HepG2 (cell line): ENCODE measurements at regions not wholly inside any gene's neighbourhood (a gene's known extent, or its start where the extent isn't known, plus 50 kb on each side); places are given as distances from the start of the nearest gene placed in this dataset.

ENCODE experiments used
- ATAC-seq: fragments of 200-7000 bp; cut with Tn5 transposase; 3 replicates; pipeline ENCODE4 v1.9.1; 2020; ENCODE audit warnings: mild to moderate bottlenecking, moderate library complexity
- BruUV-seq: library from RNA; stranded (reverse); fragments of 400-500 nt; replicated peaks from 2 replicates; lab custom pipeline; 2021; lab: Mats Ljungman, UMichigan
- CTCF ChIA-PET: fragments of 300-600 bp; formaldehyde crosslinking; extraction: SDS; loops from one replicate; lab custom pipeline; 2021; ENCODE audit warnings: low total read pairs, inconsistent platforms, low intra/inter-chr PET ratio; lab: Yijun Ruan, JAX
- POLR2A ChIA-PET: fragments of 350-600 bp; sonication (Branson Sonifier 250); formaldehyde crosslinking; loops from one replicate; lab custom pipeline; 2020; ENCODE audit warnings: antibody characterized with exemption, inconsistent platforms; lab: Yijun Ruan, JAX
- DNase-seq: peaks from one replicate; pipeline ENCODE4 v3.0.0-alpha.2; 2015; ENCODE audit warnings: low spot score
- FAIRE-seq: peaks from 3 replicates; lab custom pipeline; 2011; peaks lifted over from hg19 to GRCh38; lab: Jason Lieb, UNC
- H2AFZ ChIP-seq: one replicate; pipeline ENCODE4 v1.6.1; 2011; ENCODE audit warnings: low read length, inconsistent platforms
- H3K27ac ChIP-seq: fragments of 300-600 bp; 3 replicates; pipeline ENCODE4 v1.8.0; 2011; ENCODE audit warnings: mixed run types, mild to moderate bottlenecking, mixed read lengths, low read length, inconsistent platforms; ENCODE audit not compliant: insufficient read depth; ENCODE audit errors: extremely low read length
- H3K27me3 ChIP-seq, 2 experiments: fragments of 200-600 bp in 1 of 2; 2 replicates in 1 of 2; 3 replicates in 1 of 2; pipeline versions ENCODE4 v1.6.0 to v1.8.0; 2011; ENCODE audit warnings: low read length in 2 of 2, mild to moderate bottlenecking in 2 of 2, moderate library complexity in 2 of 2, inconsistent platforms in 1 of 2; ENCODE audit not compliant: insufficient read depth in 2 of 2, control insufficient read depth in 1 of 2
- H3K36me3 ChIP-seq, 2 experiments: fragments of 200-600 bp in 1 of 2; replicated peaks in 1 of 2; 2 replicates in 1 of 2; 3 replicates in 1 of 2; pipeline versions ENCODE4 v1.5.1 to v1.8.0; 2011; ENCODE audit warnings: low read length in 2 of 2, inconsistent platforms in 1 of 2; ENCODE audit not compliant: insufficient read depth in 2 of 2, control insufficient read depth in 1 of 2
- H3K4me1 ChIP-seq: 2 replicates; pipeline ENCODE4 v1.5.1; 2012; ENCODE audit warnings: low read length, inconsistent platforms; ENCODE audit not compliant: insufficient read depth
- H3K4me2 ChIP-seq: 2 replicates; pipeline ENCODE4 v1.6.0; 2011; ENCODE audit warnings: low read depth, low read length, inconsistent platforms
- H3K4me3 ChIP-seq, 3 experiments: fragments of 200-600 bp in 1 of 3; sonication (generic), shearing (Covaris generic) in 1 of 3; replicated peaks in 1 of 3; 2 replicates each; pipeline ENCODE4 v1.5.1; 2011 to 2016; ENCODE audit warnings: low read length in 3 of 3, inconsistent platforms in 2 of 3, low read depth in 2 of 3, mild to moderate bottlenecking in 2 of 3, control low read depth in 1 of 3, mixed read lengths in 1 of 3; ENCODE audit not compliant: insufficient read depth in 1 of 3
- H3K79me2 ChIP-seq: one replicate; pipeline ENCODE4 v1.6.1; 2011; ENCODE audit warnings: low read length, inconsistent platforms; ENCODE audit not compliant: insufficient read depth
- H3K9ac ChIP-seq: 2 replicates; pipeline ENCODE4 v1.6.0; 2011; ENCODE audit warnings: mild to moderate bottlenecking, low read depth, low read length, inconsistent platforms; ENCODE audit not compliant: insufficient read depth
- H3K9me3 ChIP-seq: 2 replicates; pipeline ENCODE4 v1.5.1; 2012; ENCODE audit warnings: mild to moderate bottlenecking, low read length
- H4K20me1 ChIP-seq: 2 replicates; pipeline ENCODE4 v1.6.0; 2011; ENCODE audit warnings: inconsistent platforms, mild to moderate bottlenecking, low read length, moderate library complexity; ENCODE audit not compliant: insufficient read depth
- CHD4 ChIP-seq: fragments of 200-600 bp; sonication (generic); IDR thresholded peaks from 2 replicates; pipeline ENCODE4 v1.7.0; 2017; ENCODE audit warnings: mild to moderate bottlenecking, low read length, borderline replicate concordance
- CREB1 ChIP-seq, 2 experiments: fragments of 450-650 bp in 1 of 2; IDR thresholded peaks; 2 replicates each; pipeline ENCODE4 v1.6.1; 2016 to 2017; ENCODE audit warnings: control low read depth in 1 of 2, mild to moderate bottlenecking in 1 of 2, missing compliant biosample characterization in 1 of 2, missing genetic modification characterization in 1 of 2
- EEA1 ChIP-seq: sonication (generic); formaldehyde crosslinking; IDR thresholded peaks from 2 replicates; pipeline ENCODE4 v1.5.1; 2020; ENCODE audit warnings: mild to moderate bottlenecking, missing genetic modification reagents, borderline replicate concordance
- GABPB1 ChIP-seq: IDR thresholded peaks from 2 replicates; pipeline ENCODE4 v1.6.1; 2016; ENCODE audit warnings: mild to moderate bottlenecking, missing genetic modification reagents, moderate library complexity, missing compliant biosample characterization
- GATA4 ChIP-seq: sonication (generic); IDR thresholded peaks from 2 replicates; pipeline ENCODE4 v1.6.1; 2016; ENCODE audit warnings: antibody characterized with exemption, low read depth, borderline replicate concordance
- HNF4A ChIP-seq: sonication (generic); formaldehyde crosslinking; IDR thresholded peaks from 2 replicates; pipeline ENCODE4 v1.4.0; 2020; ENCODE audit warnings: missing genetic modification reagents
- RBFOX2 ChIP-seq: fragments of 200-400 bp; formaldehyde crosslinking; IDR thresholded peaks from 2 replicates; pipeline ENCODE4 v1.6.1; 2017; ENCODE audit warnings: low read depth, mild to moderate bottlenecking, low read length
- RFXANK ChIP-seq: IDR thresholded peaks from 2 replicates; pipeline ENCODE4 v1.6.1; 2016
- SUZ12 ChIP-seq: fragments of 150-350 bp; IDR thresholded peaks from 2 replicates; pipeline ENCODE4 v1.6.1; 2014; ENCODE audit warnings: low read depth, low read length
- ZBTB7A ChIP-seq: sonication (generic); formaldehyde crosslinking; IDR thresholded peaks from 2 replicates; pipeline ENCODE4 v1.8.0; 2022; ENCODE audit warnings: mild to moderate bottlenecking, missing genetic modification reagents
- ZNF496 ChIP-seq: sonication (generic); formaldehyde crosslinking; IDR thresholded peaks from 2 replicates; pipeline ENCODE4 v1.8.1; 2023; ENCODE audit warnings: mild to moderate bottlenecking, moderate library complexity, missing genetic modification reagents; ENCODE audit not compliant: insufficient replicate concordance
- WGBS: methylation state at CpG from one replicate; pipeline ENCODE4 v1.1.6; 2017; ENCODE audit warnings: low lambda C conversion rate; 5-methylcytosine and 5-hydroxymethylcytosine counted together
- in situ Hi-C: cut with HindIII; loops from 2 replicates; pipeline ENCODE4 v1.10.0; 2017; ENCODE audit warnings: low pct_unique_long_range_greater_than_20kb; ENCODE audit not compliant: extremely low pct_ligation_motif_present
- intact Hi-C: fragments of 100-400 bp; cut with micrococcal nuclease; formaldehyde crosslinking; loops from one replicate; pipeline ENCODE4 v1.10.0; 2022; ENCODE audit not compliant: unreplicated experiment
- TF ChIP-seq, protein P1 (sequence below): sonication (generic); formaldehyde crosslinking; IDR thresholded peaks from 2 replicates; pipeline ENCODE4 v1.4.0; 2020; ENCODE audit warnings: missing genetic modification reagents
- TF ChIP-seq, protein P2 (sequence below): sonication (generic); formaldehyde crosslinking; IDR thresholded peaks from 2 replicates; pipeline ENCODE4 v1.4.0; 2020; ENCODE audit warnings: missing genetic modification reagents
- TF ChIP-seq, protein P3 (sequence below): sonication (generic); formaldehyde crosslinking; IDR thresholded peaks from 2 replicates; pipeline ENCODE4 v1.4.0; 2020; ENCODE audit warnings: missing genetic modification reagents

DNA sequence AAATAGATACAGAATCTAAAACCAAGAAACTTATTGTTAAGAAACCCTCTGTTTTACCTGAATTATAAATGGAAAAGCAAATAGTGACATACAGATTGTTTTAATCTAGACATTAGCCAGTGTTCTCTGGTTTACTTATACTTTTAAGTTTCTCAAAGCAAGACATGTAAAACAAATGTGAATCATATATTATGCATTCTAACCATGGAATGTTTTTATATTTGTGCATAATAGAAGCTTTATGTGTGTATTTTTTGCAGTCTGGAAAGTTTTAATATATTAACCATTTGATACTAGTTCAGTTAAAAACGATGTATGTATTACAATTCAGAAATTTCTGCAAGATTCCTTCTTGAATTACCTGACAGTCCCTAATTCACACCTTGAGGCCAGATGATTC lies 150.6 kb upstream of the TMEM72 start (continued):
- TF ChIP-seq, protein P1, sequence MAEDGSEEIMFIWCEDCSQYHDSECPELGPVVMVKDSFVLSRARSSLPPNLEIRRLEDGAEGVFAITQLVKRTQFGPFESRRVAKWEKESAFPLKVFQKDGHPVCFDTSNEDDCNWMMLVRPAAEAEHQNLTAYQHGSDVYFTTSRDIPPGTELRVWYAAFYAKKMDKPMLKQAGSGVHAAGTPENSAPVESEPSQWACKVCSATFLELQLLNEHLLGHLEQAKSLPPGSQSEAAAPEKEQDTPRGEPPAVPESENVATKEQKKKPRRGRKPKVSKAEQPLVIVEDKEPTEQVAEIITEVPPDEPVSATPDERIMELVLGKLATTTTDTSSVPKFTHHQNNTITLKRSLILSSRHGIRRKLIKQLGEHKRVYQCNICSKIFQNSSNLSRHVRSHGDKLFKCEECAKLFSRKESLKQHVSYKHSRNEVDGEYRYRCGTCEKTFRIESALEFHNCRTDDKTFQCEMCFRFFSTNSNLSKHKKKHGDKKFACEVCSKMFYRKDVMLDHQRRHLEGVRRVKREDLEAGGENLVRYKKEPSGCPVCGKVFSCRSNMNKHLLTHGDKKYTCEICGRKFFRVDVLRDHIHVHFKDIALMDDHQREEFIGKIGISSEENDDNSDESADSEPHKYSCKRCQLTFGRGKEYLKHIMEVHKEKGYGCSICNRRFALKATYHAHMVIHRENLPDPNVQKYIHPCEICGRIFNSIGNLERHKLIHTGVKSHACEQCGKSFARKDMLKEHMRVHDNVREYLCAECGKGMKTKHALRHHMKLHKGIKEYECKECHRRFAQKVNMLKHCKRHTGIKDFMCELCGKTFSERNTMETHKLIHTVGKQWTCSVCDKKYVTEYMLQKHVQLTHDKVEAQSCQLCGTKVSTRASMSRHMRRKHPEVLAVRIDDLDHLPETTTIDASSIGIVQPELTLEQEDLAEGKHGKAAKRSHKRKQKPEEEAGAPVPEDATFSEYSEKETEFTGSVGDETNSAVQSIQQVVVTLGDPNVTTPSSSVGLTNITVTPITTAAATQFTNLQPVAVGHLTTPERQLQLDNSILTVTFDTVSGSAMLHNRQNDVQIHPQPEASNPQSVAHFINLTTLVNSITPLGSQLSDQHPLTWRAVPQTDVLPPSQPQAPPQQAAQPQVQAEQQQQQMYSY (CRISPR knock-in tag), result no peak
- TF ChIP-seq GATA4, result no peak

- Histone ChIP-seq H3K27me3 (no peaks in the 10 kb centered on the region), H3K4me1 (no peaks in the 10 kb centered on the region), H3K9me3 (no peaks in the 10 kb centered on the region), H2AFZ (no peak overlapping the region), H3K27ac (no peak overlapping the region), H3K36me3 (no peaks in the 10 kb centered on the region), H4K20me1 (no peaks in the 10 kb centered on the region), H3K4me2 (no peak overlapping the region), H3K79me2 (no peaks in the 10 kb centered on the region), H3K9ac (no peak overlapping the region), H3K4me3 (no peak overlapping the region)
- in situ Hi-C loops (no loop called here), intact Hi-C loops (no loop called here)
- FAIRE-seq (no peak), DNase-seq (no peak), ATAC-seq (no peak)
- no TSS peak for BruUV-seq
- ChIA-PET CTCF (no interaction called here), POLR2A (no interaction called here)
- 21% methylated on average over 4 of the region's 5 CpGs for WGBS
- TF ChIP-seq RFXANK, result no peak
- TF ChIP-seq RBFOX2, result no peak
- no peak for TF ChIP-seq EEA1
- TF ChIP-seq ZBTB7A, result no peak
- TF ChIP-seq CREB1 (IDR thresholded peaks at IDR 0.05), result no peak
- no peak for TF ChIP-seq CREB1 (CRISPR knock-in tag; IDR thresholded peaks at IDR 0.05)
- no peak for TF ChIP-seq HNF4A (CRISPR knock-in tag)
- TF ChIP-seq, protein P2, sequence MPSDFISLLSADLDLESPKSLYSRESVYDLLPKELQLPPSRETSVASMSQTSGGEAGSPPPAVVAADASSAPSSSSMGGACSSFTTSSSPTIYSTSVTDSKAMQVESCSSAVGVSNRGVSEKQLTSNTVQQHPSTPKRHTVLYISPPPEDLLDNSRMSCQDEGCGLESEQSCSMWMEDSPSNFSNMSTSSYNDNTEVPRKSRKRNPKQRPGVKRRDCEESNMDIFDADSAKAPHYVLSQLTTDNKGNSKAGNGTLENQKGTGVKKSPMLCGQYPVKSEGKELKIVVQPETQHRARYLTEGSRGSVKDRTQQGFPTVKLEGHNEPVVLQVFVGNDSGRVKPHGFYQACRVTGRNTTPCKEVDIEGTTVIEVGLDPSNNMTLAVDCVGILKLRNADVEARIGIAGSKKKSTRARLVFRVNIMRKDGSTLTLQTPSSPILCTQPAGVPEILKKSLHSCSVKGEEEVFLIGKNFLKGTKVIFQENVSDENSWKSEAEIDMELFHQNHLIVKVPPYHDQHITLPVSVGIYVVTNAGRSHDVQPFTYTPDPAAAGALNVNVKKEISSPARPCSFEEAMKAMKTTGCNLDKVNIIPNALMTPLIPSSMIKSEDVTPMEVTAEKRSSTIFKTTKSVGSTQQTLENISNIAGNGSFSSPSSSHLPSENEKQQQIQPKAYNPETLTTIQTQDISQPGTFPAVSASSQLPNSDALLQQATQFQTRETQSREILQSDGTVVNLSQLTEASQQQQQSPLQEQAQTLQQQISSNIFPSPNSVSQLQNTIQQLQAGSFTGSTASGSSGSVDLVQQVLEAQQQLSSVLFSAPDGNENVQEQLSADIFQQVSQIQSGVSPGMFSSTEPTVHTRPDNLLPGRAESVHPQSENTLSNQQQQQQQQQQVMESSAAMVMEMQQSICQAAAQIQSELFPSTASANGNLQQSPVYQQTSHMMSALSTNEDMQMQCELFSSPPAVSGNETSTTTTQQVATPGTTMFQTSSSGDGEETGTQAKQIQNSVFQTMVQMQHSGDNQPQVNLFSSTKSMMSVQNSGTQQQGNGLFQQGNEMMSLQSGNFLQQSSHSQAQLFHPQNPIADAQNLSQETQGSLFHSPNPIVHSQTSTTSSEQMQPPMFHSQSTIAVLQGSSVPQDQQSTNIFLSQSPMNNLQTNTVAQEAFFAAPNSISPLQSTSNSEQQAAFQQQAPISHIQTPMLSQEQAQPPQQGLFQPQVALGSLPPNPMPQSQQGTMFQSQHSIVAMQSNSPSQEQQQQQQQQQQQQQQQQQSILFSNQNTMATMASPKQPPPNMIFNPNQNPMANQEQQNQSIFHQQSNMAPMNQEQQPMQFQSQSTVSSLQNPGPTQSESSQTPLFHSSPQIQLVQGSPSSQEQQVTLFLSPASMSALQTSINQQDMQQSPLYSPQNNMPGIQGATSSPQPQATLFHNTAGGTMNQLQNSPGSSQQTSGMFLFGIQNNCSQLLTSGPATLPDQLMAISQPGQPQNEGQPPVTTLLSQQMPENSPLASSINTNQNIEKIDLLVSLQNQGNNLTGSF (CRISPR knock-in tag), result no peak
- TF ChIP-seq, protein P3, sequence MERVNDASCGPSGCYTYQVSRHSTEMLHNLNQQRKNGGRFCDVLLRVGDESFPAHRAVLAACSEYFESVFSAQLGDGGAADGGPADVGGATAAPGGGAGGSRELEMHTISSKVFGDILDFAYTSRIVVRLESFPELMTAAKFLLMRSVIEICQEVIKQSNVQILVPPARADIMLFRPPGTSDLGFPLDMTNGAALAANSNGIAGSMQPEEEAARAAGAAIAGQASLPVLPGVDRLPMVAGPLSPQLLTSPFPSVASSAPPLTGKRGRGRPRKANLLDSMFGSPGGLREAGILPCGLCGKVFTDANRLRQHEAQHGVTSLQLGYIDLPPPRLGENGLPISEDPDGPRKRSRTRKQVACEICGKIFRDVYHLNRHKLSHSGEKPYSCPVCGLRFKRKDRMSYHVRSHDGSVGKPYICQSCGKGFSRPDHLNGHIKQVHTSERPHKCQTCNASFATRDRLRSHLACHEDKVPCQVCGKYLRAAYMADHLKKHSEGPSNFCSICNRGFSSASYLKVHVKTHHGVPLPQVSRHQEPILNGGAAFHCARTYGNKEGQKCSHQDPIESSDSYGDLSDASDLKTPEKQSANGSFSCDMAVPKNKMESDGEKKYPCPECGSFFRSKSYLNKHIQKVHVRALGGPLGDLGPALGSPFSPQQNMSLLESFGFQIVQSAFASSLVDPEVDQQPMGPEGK (CRISPR knock-in tag), result no peak
- no peak for TF ChIP-seq CHD4
- TF ChIP-seq ZNF496 (CRISPR knock-in tag), result no peak
- no peak for TF ChIP-seq GABPB1
- no peak for TF ChIP-seq SUZ12
Observed at GRCh38 chr10:44761076-44761475, 150.1 kb upstream of the TMEM72 start.
